Fibroblast of pulmonary artery (primary cell): ENCODE measurements at regions not wholly inside any gene's neighbourhood (a gene's known extent, or its start where the extent isn't known, plus 50 kb on each side); places are given as distances from the start of the nearest gene placed in this dataset.

Source experiments
- DNase-seq: peaks from one replicate; pipeline ENCODE4 v3.0.0-alpha.2; 2010; ENCODE audit warnings: low read depth
- H3K4me3 ChIP-seq: replicated peaks from 2 replicates; pipeline ENCODE4 v1.5.1; 2011; ENCODE audit warnings: low read depth, mild to moderate bottlenecking, control low read depth, low read length, moderate library complexity
- CTCF ChIP-seq: IDR thresholded peaks from 2 replicates; pipeline ENCODE4 v1.5.1; 2011; ENCODE audit warnings: mild to moderate bottlenecking, control low read depth, low read length, inconsistent platforms; ENCODE audit errors: missing control alignments

DNA sequence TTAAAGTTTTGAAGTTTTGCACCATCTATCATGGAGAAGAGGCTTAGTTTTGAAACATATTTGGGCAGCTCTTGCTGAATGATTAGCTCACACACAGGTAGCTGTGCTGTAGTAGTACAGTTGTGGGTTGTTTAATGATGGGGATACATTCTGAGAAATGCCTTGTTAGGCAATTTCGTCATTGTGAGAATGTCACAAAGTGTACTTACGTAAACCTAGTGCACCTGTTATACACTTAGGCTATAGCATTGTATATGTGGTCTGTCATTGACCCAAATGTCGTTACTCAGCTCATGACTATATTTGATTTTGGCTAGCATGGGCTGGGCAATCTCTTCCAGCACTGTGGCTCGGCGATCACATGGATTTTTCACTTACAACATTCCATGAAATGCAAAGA, 247.2 kb upstream of the IGFBP3 start:
- DNase-seq: no peak
- TF ChIP-seq CTCF: no peak
- H3K4me3 ChIP-seq: no peak overlapping the region

DNA sequence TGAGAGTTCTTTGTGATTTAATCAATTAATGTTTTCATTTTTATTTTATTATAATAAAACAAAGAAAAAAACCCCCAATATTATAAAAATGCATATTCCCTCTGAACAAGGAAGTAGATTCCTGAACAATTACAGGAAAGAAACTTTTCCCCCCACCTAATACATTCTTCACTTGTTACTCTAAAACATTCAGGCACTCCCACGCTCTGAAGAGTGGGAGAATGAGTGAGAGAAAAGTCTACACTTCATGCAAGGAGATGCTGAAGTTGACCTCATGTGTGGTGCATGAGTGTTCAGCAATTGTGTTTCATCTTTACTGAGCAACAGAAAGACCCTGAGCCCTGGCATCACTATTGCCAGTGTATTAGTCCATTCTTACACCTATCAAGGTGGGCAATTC, 244.2 kb upstream of the IGFBP3 start:
- no peak for TF ChIP-seq CTCF
- peak; percentile 89 for DNase-seq
- no peak overlapping the region for H3K4me3 ChIP-seq

DNA sequence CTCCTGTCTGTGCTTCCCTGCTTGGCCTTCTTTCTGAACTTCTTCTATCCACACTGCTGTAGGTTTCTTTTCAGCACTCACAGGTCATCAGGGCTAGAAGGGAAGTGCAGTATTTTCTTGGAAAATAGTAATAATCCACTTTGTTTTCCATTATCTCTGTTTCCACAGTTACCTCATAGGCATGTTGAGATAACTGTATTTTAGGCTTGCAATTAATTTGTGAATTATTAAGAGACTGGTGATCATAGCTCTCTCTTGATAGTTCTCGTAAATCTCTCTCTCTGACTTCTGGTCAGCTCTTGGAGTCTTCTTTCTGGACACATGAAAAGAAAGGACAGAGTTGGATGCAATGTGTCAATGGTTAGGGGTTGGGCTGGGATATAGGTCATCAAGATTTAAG, 243.6 kb upstream of the IGFBP3 start:
- no peak overlapping the region for H3K4me3 ChIP-seq
- TF ChIP-seq CTCF: no peak
- DNase-seq: no peak

DNA sequence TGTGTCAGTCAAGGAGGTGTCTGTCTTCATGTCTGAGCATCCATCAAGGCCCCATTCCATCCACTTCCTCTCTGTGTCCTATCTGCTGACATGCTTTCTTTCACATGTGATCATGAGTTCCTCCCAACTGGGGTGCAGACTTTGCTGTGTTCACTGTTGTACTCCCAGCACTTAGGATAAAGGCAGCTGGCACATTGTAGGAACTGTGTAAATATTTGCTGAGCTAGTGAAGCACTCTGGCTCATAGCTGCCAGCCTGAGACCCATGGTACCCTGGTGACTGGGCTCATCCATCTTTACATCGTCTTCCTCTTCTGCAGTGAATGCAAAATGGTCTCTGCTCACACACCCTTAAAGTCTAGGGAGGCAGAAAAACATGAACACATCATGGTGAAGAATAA, 242.2 kb upstream of the IGFBP3 start:
- DNase-seq: no peak
- no peak overlapping the region for H3K4me3 ChIP-seq
- no peak for TF ChIP-seq CTCF

GRCh38 chr7:46162609-46163008, 241.5 kb upstream of the IGFBP3 start:
- no peak for TF ChIP-seq CTCF
- H3K4me3 ChIP-seq: no peak overlapping the region
- peak; percentile 35 for DNase-seq

DNA sequence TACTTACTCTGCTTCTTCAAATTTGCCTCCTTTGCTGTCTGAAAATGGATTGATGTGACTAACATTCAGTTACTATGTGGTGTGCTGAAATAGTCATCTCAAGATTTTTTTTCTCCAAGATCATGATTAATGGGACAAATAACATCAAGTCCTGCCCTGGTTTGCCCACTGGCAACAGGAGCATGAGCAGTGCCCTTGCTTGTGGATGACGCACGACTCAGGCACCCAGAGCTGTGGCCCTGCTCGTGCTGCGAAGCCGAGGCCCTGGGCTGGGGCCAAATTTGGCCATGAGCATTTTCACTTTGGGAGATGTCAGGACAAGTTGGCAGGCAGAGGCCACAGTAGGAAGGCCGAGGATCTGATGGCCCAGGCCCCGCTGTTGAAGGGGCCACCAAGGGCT, 239.8 kb upstream of the IGFBP3 start:
- no peak for DNase-seq
- no peak for TF ChIP-seq CTCF
- H3K4me3 ChIP-seq: no peak overlapping the region

GRCh38 chr7:46157931-46158330, 236.9 kb upstream of the IGFBP3 start:
- no peak for DNase-seq
- no peak for TF ChIP-seq CTCF
- no peak overlapping the region for H3K4me3 ChIP-seq
